Transverse colon (tissue), 4 donors: ENCODE measurements at regions not wholly inside any gene's neighbourhood (a gene's known extent, or its start where the extent isn't known, plus 50 kb on each side); places are given as distances from the start of the nearest gene placed in this dataset.

ENCODE experiments used
- DNase-seq: peaks from one replicate; pipeline ENCODE4 v3.0.0-alpha.2; 2019
- H3K27ac ChIP-seq, 4 donors: fragments of 200-600 bp; sonication (generic); 2 replicates each; pipeline ENCODE4 v1.5.1; 2016 to 2018; ENCODE audit warnings: inconsistent platforms in 4 of 4
- H3K27me3 ChIP-seq: fragments of 200-600 bp; sonication (generic); 2 replicates; pipeline ENCODE4 v1.5.1; 2017; ENCODE audit warnings: inconsistent platforms
- H3K36me3 ChIP-seq, 4 donors: fragments of 200-600 bp; sonication (generic); 2 replicates each; pipeline ENCODE4 v1.5.1; 2017 to 2019; ENCODE audit warnings: inconsistent platforms in 4 of 4
- H3K4me1 ChIP-seq, 4 donors: fragments of 200-600 bp; sonication (generic); 2 replicates each; pipeline ENCODE4 v1.5.1; 2017 to 2020; ENCODE audit warnings: inconsistent platforms in 4 of 4
- H3K4me3 ChIP-seq, 4 donors: fragments of 200-600 bp; sonication (generic); 1 replicate in 1 of 4; 2 replicates in 3 of 4; pipeline versions ENCODE4 v1.5.1 to v1.6.1; 2017 to 2019; ENCODE audit warnings: inconsistent platforms in 4 of 4
- H3K9me3 ChIP-seq, 2 donors: fragments of 200-600 bp; sonication (generic); 2 replicates each; pipeline ENCODE4 v1.5.1; 2017 to 2019; ENCODE audit warnings: inconsistent platforms in 2 of 2
- CTCF ChIP-seq, 5 experiments: fragments of 200-600 bp in 3 of 5; fragments of 450-650 bp in 2 of 5; sonication (generic) in 3 of 5; IDR thresholded peaks; 1 replicate in 2 of 5; 2 replicates in 3 of 5; pipeline ENCODE4 v1.5.1; 2016 to 2017; ENCODE audit warnings: antibody characterized with exemption in 5 of 5, inconsistent platforms in 3 of 5, mild to moderate bottlenecking in 2 of 5, moderate library complexity in 1 of 5
- EP300 ChIP-seq: sonication (generic); formaldehyde crosslinking; IDR thresholded peaks from one replicate; pipeline ENCODE4 v1.6.1; 2017; ENCODE audit warnings: antibody characterized with exemption, low read depth
- POLR2A ChIP-seq: fragments of 450-650 bp; IDR thresholded peaks from one replicate; pipeline ENCODE4 v1.6.1; 2016; ENCODE audit warnings: antibody characterized with exemption, mild to moderate bottlenecking, moderate library complexity
- POLR2AphosphoS5 ChIP-seq, 3 donors: sonication (generic); formaldehyde crosslinking; IDR thresholded peaks; one replicate each; pipeline ENCODE4 v1.6.1; 2016; ENCODE audit warnings: antibody characterized with exemption in 3 of 3
- WGBS, 2 donors: methylation state at CpG; one replicate each; pipeline ENCODE4 v1.1.5; 2018; ENCODE audit warnings: low coverage in 1 of 2; 5-methylcytosine and 5-hydroxymethylcytosine counted together
- in situ Hi-C, 4 donors: fragments of 200-750 bp; cut with MboI; loops; one replicate each; pipeline versions ENCODE4 v1.15.0 to v1.15.1; 2017; ENCODE audit warnings: low sequenced_read_pairs in 3 of 4, low pct_ligation_motif_present in 1 of 4, low pct_unique_long_range_greater_than_20kb in 1 of 4
- intact Hi-C: fragments of 100-400 bp; cut with DNase I; formaldehyde crosslinking; loops from one replicate; pipeline ENCODE4 v1.15.1; 2023; ENCODE audit warnings: low total_unique reads

- H3K4me1 ChIP-seq = no peaks in the 10 kb centered on the region
- no peak for DNase-seq
- H3K27me3 ChIP-seq = no peaks in the 10 kb centered on the region
- H3K27ac ChIP-seq = no peak overlapping the region
- TF ChIP-seq POLR2A (no peak), EP300 (no peak), POLR2AphosphoS5 (IDR thresholded peaks at IDR 0.05) (no peak), CTCF (IDR thresholded peaks at IDR 0.05) (no peak)
- intact Hi-C loops (no loop called here), in situ Hi-C loops (no loop called here)
- H3K9me3 ChIP-seq = no peaks in the 10 kb centered on the region
- 89 to 91% methylated on average over 2 of the region's 2 CpGs for WGBS, 2 donors
- H3K4me3 ChIP-seq = no peak overlapping the region
- no peaks in the 10 kb centered on the region for H3K36me3 ChIP-seq
Observed at GRCh38 chr10:78649429-78649828, 419.3 kb upstream of the ZMIZ1 start.

- in situ Hi-C loops (loop anchor here in 1 of 4 donors (25.0 kb wide), 2 partner anchors 537 to 588 kb away; no protein-coding TSS in a partner anchor), intact Hi-C loops (loop anchor here (10.0 kb wide), 1 partner anchor 435 kb away; no protein-coding TSS in a partner anchor)
- Histone ChIP-seq H3K9me3 (no peaks in the 10 kb centered on the region), H3K27me3 (no peaks in the 10 kb centered on the region), H3K4me1 (no peaks in the 10 kb centered on the region), H3K36me3 (no peaks in the 10 kb centered on the region), H3K27ac (no peak overlapping the region), H3K4me3 (no peak overlapping the region)
- TF ChIP-seq POLR2AphosphoS5 (IDR thresholded peaks at IDR 0.05) (no peak), EP300 (no peak), POLR2A (no peak), CTCF (IDR thresholded peaks at IDR 0.05) (no peak)
- no peak for DNase-seq
Observed at GRCh38 chr10:78650122-78650521, 418.6 kb upstream of the ZMIZ1 start.

GRCh38 chr10:78651287-78651686 lies 417.5 kb upstream of the ZMIZ1 start:
- intact Hi-C loops (loop anchor here (10.0 kb wide), 1 partner anchor 436 kb away; no protein-coding TSS in a partner anchor), in situ Hi-C loops (loop anchor here in 1 of 4 donors (25.0 kb wide), 2 partner anchors 536 to 589 kb away; no protein-coding TSS in a partner anchor)
- Histone ChIP-seq H3K9me3 (no peaks in the 10 kb centered on the region), H3K27ac (no peak overlapping the region), H3K27me3 (no peaks in the 10 kb centered on the region), H3K4me3 (no peak overlapping the region), H3K4me1 (no peaks in the 10 kb centered on the region), H3K36me3 (no peaks in the 10 kb centered on the region)
- TF ChIP-seq CTCF (IDR thresholded peaks at IDR 0.05) (no peak), POLR2A (no peak), EP300 (no peak), POLR2AphosphoS5 (IDR thresholded peaks at IDR 0.05) (no peak)
- no peak for DNase-seq
- 69 to 90% methylated on average over 3 to 4 of the region's 4 CpGs for WGBS, 2 donors

- DNase-seq = no peak
- Histone ChIP-seq H3K4me1 (peaks cover 0 to 8% (median 2%) of the 10 kb centered on the region in 4 donors), H3K4me3 (no peak overlapping the region), H3K36me3 (no peaks in the 10 kb centered on the region), H3K27me3 (no peaks in the 10 kb centered on the region), H3K27ac (no peak overlapping the region), H3K9me3 (no peaks in the 10 kb centered on the region)
- 95% methylated on average over 2 of the region's 2 CpGs; no CpG with 5 or more reads in 1 of the 2 donors for WGBS, 2 donors
- in situ Hi-C loops = loop anchor here in 1 of 4 donors (25.0 kb wide), 2 partner anchors 534 to 591 kb away; no protein-coding TSS in a partner anchor
- TF ChIP-seq POLR2AphosphoS5 (IDR thresholded peaks at IDR 0.05) = no peak
- TF ChIP-seq CTCF (IDR thresholded peaks at IDR 0.05) = no peak
- TF ChIP-seq POLR2A = no peak
- TF ChIP-seq EP300 = no peak
- intact Hi-C loops = loop anchor here (10.0 kb wide), 1 partner anchor 439 kb away; no protein-coding TSS in a partner anchor
Observed at GRCh38 chr10:78653555-78653954, 415.2 kb upstream of the ZMIZ1 start.
